ENCODE measurements at regions not wholly inside any gene's neighbourhood (a gene's known extent, or its start where the extent isn't known, plus 50 kb on each side); places are given as distances from the start of the nearest gene placed in this dataset.

GRCh38 chr10:121231079-121231478 lies 367.2 kb downstream of the FGFR2 start:
- DNase-seq (ENCODE audit: low spot score) = no peak
- Mint-ChIP-seq H3K9me3 (ENCODE audit: low read depth) (no peaks in the 10 kb centered on the region), H3K27ac (ENCODE audit: unreplicated experiment) (no peak overlapping the region), H3K4me3 (ENCODE audit: unreplicated experiment) (no peak overlapping the region), H3K36me3 (ENCODE audit: low read depth) (peaks cover 2% of the 10 kb centered on the region), H3K27me3 (ENCODE audit: low read depth) (peaks cover 5% of the 10 kb centered on the region), H3K4me1 (ENCODE audit: low read depth) (peaks cover 7% of the 10 kb centered on the region)
- no peak for TF ChIP-seq CTCF (IDR thresholded peaks at IDR 0.05)

- Mint-ChIP-seq H3K9me3 (ENCODE audit: low read depth) (peaks cover 3% of the 10 kb centered on the region), H3K36me3 (ENCODE audit: low read depth) (peaks cover 2% of the 10 kb centered on the region), H3K27me3 (ENCODE audit: low read depth) (peaks cover 5% of the 10 kb centered on the region), H3K4me3 (ENCODE audit: unreplicated experiment) (no peak overlapping the region), H3K4me1 (ENCODE audit: low read depth) (peaks cover 7% of the 10 kb centered on the region), H3K27ac (ENCODE audit: unreplicated experiment) (no peak overlapping the region)
- TF ChIP-seq CTCF (IDR thresholded peaks at IDR 0.05) = no peak
- no peak for DNase-seq (ENCODE audit: low spot score)
Measured at GRCh38 chr10:121232494-121232893, 365.8 kb downstream of the FGFR2 start.

GRCh38 chr10:121235692-121236091 lies 362.6 kb downstream of the FGFR2 start:
- H3K4me1 Mint-ChIP-seq (ENCODE audit: low read depth) = peaks cover 7% of the 10 kb centered on the region
- H3K9me3 Mint-ChIP-seq (ENCODE audit: low read depth) = peaks cover 5% of the 10 kb centered on the region
- no peaks in the 10 kb centered on the region for H3K36me3 Mint-ChIP-seq (ENCODE audit: low read depth)
- no peak overlapping the region for H3K27ac Mint-ChIP-seq (ENCODE audit: unreplicated experiment)
- H3K27me3 Mint-ChIP-seq (ENCODE audit: low read depth) = peaks cover 1% of the 10 kb centered on the region
- no peak for DNase-seq (ENCODE audit: low spot score)
- TF ChIP-seq CTCF (IDR thresholded peaks at IDR 0.05) = no peak
- H3K4me3 Mint-ChIP-seq (ENCODE audit: unreplicated experiment) = no peak overlapping the region

- H3K9me3 Mint-ChIP-seq (ENCODE audit: low read depth) = peaks cover 5% of the 10 kb centered on the region
Measured at GRCh38 chr10:121236621-121237020, 361.6 kb downstream of the FGFR2 start.

GRCh38 chr10:121237718-121238117 lies 360.5 kb downstream of the FGFR2 start:
- peak; percentile 52 for TF ChIP-seq CTCF (IDR thresholded peaks at IDR 0.05)
- H3K36me3 Mint-ChIP-seq (ENCODE audit: low read depth) = no peaks in the 10 kb centered on the region
- H3K27me3 Mint-ChIP-seq (ENCODE audit: low read depth) = no peaks in the 10 kb centered on the region
- H3K27ac Mint-ChIP-seq (ENCODE audit: unreplicated experiment) = no peak overlapping the region
- DNase-seq (ENCODE audit: low spot score) = no peak
- peaks cover 7% of the 10 kb centered on the region for H3K4me1 Mint-ChIP-seq (ENCODE audit: low read depth)
- peaks cover 5% of the 10 kb centered on the region for H3K9me3 Mint-ChIP-seq (ENCODE audit: low read depth)
- no peak overlapping the region for H3K4me3 Mint-ChIP-seq (ENCODE audit: unreplicated experiment)

More at GRCh38 chr10:121236621-121237020, 361.6 kb downstream of the FGFR2 start:
- DNase-seq (ENCODE audit: low spot score) = no peak
- Mint-ChIP-seq H3K36me3 (ENCODE audit: low read depth) (no peaks in the 10 kb centered on the region), H3K4me3 (ENCODE audit: unreplicated experiment) (no peak overlapping the region), H3K27me3 (ENCODE audit: low read depth) (peaks cover 1% of the 10 kb centered on the region), H3K27ac (ENCODE audit: unreplicated experiment) (no peak overlapping the region), H3K4me1 (ENCODE audit: low read depth) (peaks cover 7% of the 10 kb centered on the region)
- no peak for TF ChIP-seq CTCF (IDR thresholded peaks at IDR 0.05)

Data from chondrocyte (in vitro differentiated cells).